Nephron progenitor cell (in vitro differentiated cells): ENCODE measurements at regions not wholly inside any gene's neighbourhood (a gene's known extent, or its start where the extent isn't known, plus 50 kb on each side); places are given as distances from the start of the nearest gene placed in this dataset.

Source experiments
- DNase-seq: peaks from one replicate; pipeline ENCODE4 v3.0.0; 2021
- H3K27ac Mint-ChIP-seq: 2 replicates; pipeline ENCODE4 v1.8.0; 2021; ENCODE audit warnings: mild to moderate bottlenecking, moderate library complexity, mixed read lengths
- H3K27me3 Mint-ChIP-seq: 2 replicates; pipeline ENCODE4 v1.8.0; 2021; ENCODE audit warnings: mild to moderate bottlenecking, low read depth, mixed read lengths; ENCODE audit not compliant: poor library complexity
- H3K36me3 Mint-ChIP-seq: 2 replicates; pipeline ENCODE4 v1.8.0; 2021; ENCODE audit warnings: low read depth, mixed read lengths
- H3K4me1 Mint-ChIP-seq: 2 replicates; pipeline ENCODE4 v1.8.0; 2021; ENCODE audit warnings: mixed read lengths
- H3K4me3 Mint-ChIP-seq: 2 replicates; pipeline ENCODE4 v1.8.0; 2021; ENCODE audit warnings: mild to moderate bottlenecking, moderate library complexity, mixed read lengths
- H3K9me3 Mint-ChIP-seq: 2 replicates; pipeline ENCODE4 v1.8.0; 2021; ENCODE audit warnings: mild to moderate bottlenecking, moderate library complexity, mixed read lengths
- CTCF ChIP-seq: fragments of 200-600 bp; sonication (generic); IDR thresholded peaks from 2 replicates; pipeline ENCODE4 v1.5.0; 2021; ENCODE audit warnings: antibody characterized with exemption

- Mint-ChIP-seq H3K4me3 (no peak overlapping the region), H3K27ac (peak overlapping the region; percentile 66)
These were observed 274.5 kb downstream of the TMX3 start for GRCh38 chr18:68440433-68440832.

GRCh38 chr18:68439642-68440041 is 275.3 kb downstream of the TMX3 start:
- Mint-ChIP-seq H3K4me1 (peaks cover 8% of the 10 kb centered on the region), H3K4me3 (no peak overlapping the region), H3K9me3 (peaks cover 9% of the 10 kb centered on the region), H3K27ac (no peak overlapping the region), H3K27me3 (no peaks in the 10 kb centered on the region), H3K36me3 (peaks cover 5% of the 10 kb centered on the region)
- no peak for DNase-seq
- TF ChIP-seq CTCF = no peak

More at GRCh38 chr18:68440433-68440832, 274.5 kb downstream of the TMX3 start:
- no peak for TF ChIP-seq CTCF
- no peak for DNase-seq
- H3K4me1 Mint-ChIP-seq = peaks cover 8% of the 10 kb centered on the region
- H3K9me3 Mint-ChIP-seq = peaks cover 9% of the 10 kb centered on the region
- no peaks in the 10 kb centered on the region for H3K27me3 Mint-ChIP-seq
- H3K36me3 Mint-ChIP-seq = peaks cover 5% of the 10 kb centered on the region

- Mint-ChIP-seq H3K27ac (peak overlapping the region; percentile 15), H3K9me3 (peaks cover 9% of the 10 kb centered on the region), H3K36me3 (peaks cover 5% of the 10 kb centered on the region), H3K27me3 (no peaks in the 10 kb centered on the region), H3K4me3 (no peak overlapping the region), H3K4me1 (peaks cover 8% of the 10 kb centered on the region)
- TF ChIP-seq CTCF = no peak
- no peak for DNase-seq
These were observed 275.9 kb downstream of the TMX3 start for GRCh38 chr18:68438983-68439382.

GRCh38 chr18:68438536-68438935 is 276.4 kb downstream of the TMX3 start:
- Mint-ChIP-seq H3K27me3 (no peaks in the 10 kb centered on the region), H3K4me3 (no peak overlapping the region), H3K4me1 (peaks cover 8% of the 10 kb centered on the region), H3K27ac (no peak overlapping the region), H3K36me3 (peaks cover 5% of the 10 kb centered on the region), H3K9me3 (peaks cover 9% of the 10 kb centered on the region)
- no peak for TF ChIP-seq CTCF
- no peak for DNase-seq

- no peak for TF ChIP-seq CTCF
- Mint-ChIP-seq H3K4me3 (no peak overlapping the region), H3K36me3 (peaks cover 5% of the 10 kb centered on the region), H3K4me1 (peaks cover 13% of the 10 kb centered on the region), H3K27me3 (no peaks in the 10 kb centered on the region), H3K9me3 (peaks cover 9% of the 10 kb centered on the region), H3K27ac (no peak overlapping the region)
- no peak for DNase-seq
These were observed 278.4 kb downstream of the TMX3 start for GRCh38 chr18:68436485-68436884.

- Mint-ChIP-seq H3K27me3 (no peaks in the 10 kb centered on the region), H3K27ac (no peak overlapping the region), H3K4me3 (no peak overlapping the region), H3K36me3 (peaks cover 5% of the 10 kb centered on the region), H3K9me3 (peaks cover 9% of the 10 kb centered on the region), H3K4me1 (peaks cover 21% of the 10 kb centered on the region)
- no peak for DNase-seq
- no peak for TF ChIP-seq CTCF
These were observed 279.3 kb downstream of the TMX3 start for GRCh38 chr18:68435581-68435980.
